Endothelial cell of hepatic sinusoid (primary cell): ENCODE measurements at regions not wholly inside any gene's neighbourhood (a gene's known extent, or its start where the extent isn't known, plus 50 kb on each side); places are given as distances from the start of the nearest gene placed in this dataset.
"Not testable (repeated sequence)": the region's sequence is repeated elsewhere in the genome, so short reads cannot be mapped to it uniquely, and the experiment has no call there.

Source experiments
- in situ Hi-C: cut with HindIII; loops from 2 replicates; pipeline ENCODE4 v1.10.0; 2017; ENCODE audit warnings: low sequenced_read_pairs

DNA sequence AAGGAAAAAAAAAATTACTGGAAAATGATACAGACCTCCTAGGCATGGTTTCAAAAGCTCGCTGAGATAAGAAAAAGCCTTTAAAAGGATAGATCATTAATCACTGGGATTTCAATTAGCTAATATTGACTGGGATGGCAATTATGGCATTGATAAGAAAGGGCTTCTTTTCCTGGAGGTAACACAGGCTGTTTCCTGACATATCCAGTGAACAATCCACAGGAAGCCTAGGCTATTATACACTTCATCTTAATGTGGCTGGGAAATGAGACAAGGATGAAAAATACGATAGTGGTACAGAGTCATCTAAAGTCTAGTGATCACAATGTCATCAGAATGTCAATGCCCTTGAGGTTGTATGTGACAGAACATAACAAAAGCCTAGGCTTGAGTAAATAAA, 1579.3 kb downstream of the C4orf33 start:
- in situ Hi-C loops: no loop called here

DNA sequence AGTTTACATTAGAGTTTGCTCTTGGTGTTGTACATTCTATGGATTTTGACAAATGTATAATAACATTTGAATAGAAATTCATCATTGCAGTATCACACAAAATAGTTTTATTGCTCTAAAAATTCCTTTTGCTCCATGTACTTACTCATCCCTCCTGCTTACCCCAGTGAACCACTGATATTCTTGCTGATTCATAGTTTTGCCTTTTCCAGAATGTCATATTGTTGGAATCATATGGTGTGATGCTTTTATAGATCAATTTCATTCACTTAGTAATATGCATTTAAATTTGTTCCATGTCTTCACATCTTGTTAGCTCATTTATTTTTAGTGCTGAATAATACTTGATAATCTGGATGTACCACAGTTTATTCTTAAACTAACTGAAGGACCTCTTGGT, 1593.2 kb downstream of the C4orf33 start:
- in situ Hi-C loops: no loop called here

DNA sequence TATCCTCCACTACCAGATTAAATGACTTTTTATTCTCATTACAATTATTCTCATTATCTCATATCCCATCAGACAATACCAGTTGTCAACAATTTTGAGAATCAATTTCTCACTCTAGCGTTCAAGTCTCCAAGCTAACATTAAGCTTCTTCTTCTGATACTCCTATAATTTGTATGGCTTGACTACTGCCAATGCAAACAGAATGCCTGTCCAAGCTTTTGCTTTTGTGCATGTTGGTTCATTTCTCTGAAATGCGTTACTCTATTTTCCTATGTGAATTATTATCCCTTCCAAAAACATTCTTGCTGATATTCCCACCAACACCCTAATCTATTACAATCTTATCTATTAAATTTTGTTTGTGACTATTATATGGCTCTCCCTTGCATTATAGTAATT, 1602.3 kb downstream of the C4orf33 start:
- in situ Hi-C loops: no loop called here

DNA sequence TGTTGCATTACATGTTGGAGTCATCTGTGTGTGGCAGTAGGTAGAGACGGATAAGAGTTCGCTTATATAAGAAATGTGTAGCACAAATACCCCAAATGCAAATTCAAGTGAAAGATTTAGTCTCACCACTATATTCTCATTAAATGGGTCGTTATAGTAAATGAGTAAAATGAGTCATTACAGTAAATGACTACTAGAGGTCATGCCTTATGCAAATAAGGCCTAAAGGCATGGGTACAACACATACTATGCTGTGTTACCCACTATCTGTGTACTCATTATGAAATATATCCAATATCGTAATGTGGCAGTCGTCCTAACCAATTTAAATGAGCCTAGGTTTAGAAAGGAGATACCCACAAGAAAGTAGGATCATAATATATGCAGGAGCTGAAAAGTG, 1603.1 kb downstream of the C4orf33 start:
- in situ Hi-C loops: no loop called here

DNA sequence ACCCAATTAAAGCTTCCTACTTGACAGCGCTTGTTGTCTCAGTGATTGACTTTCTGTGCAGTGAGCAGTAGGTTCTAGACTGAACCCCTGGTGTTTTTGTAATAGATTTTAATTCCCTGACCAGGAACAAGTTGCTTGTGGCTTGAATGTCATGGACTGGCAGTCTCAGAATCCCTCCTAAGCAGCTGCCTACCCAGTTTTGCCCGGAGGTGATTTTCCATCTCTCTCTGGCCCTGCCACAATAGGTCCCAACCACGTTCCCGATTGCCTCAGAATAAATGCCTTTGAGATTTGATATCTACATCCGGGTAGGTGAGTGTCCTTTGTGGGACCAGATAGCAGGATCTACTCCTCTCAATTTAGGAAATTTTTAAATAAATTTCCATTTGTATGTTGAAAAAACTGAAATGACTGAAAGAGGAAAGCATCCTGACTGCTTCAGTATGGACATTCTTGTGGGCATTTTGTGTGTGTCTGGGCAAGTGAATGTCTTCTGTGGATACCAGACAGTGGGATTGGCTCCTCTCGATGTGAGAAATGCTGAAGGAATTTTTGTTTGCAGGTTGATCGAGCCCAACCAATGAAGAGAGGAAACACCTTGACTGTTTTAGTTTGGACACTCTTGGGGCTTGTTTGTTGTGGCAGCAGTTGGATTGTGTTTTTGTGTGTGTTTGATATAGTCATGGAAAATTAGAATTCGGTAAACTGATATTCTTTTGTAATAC, 1607.4 kb downstream of the C4orf33 start:
- in situ Hi-C loops: no loop called here

DNA sequence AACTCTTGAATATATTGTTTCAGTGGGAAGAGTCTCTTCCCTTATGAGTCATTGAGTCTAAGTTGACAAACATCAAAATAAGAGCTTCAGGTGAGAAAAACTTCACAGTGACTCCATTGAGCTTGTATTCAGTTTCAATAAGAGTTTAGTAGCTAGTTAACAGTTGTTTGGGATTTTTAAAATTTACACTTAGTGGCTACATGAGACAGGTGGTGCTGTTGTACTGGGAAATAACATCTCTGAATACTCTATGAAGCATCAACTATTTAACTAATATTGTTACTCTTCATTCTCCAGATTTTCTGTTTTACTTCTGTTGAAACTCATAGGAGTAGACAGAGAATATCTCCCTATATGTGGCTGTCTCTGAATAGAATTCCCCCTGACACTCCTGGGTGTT, 1609.1 kb downstream of the C4orf33 start:
- in situ Hi-C loops: no loop called here

DNA sequence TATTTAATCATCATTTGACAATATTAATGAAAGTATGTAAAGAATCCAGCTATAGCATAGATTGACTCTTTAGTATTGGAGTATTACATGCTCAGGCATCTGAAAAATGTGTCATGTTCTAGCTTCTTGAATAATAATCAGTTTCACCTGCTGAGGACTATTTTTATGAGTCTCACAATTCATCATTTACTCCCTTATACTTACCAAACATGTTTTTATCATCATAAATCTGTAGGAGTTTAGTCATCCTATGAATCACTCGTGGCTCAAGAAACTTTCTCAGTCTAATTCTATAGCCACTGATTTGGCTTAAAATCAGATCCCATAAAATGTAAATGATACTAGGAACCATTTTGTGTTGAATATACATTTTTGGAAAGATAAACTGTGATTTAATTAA, 1616.1 kb downstream of the C4orf33 start:
- in situ Hi-C loops: no loop called here

DNA sequence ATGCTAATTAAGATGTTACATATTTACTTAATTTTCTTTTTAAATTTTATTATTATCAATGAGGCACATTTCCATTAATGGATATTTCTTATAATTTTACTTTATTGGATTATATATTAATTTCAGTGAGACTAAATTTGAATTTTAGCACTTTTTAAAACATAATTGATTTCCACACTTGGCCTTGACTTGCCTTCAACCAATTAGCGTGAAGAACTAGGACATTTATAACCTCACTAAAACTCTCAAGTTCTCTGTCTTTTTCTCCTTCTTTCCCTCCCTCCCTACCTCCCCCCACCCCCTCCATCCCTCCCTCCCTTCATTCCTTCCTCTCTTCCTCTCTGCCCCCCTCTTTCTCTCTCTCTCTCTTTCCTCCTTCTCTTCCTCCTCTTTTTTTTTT, 1618.1 kb downstream of the C4orf33 start:
- in situ Hi-C loops: no loop called here

DNA sequence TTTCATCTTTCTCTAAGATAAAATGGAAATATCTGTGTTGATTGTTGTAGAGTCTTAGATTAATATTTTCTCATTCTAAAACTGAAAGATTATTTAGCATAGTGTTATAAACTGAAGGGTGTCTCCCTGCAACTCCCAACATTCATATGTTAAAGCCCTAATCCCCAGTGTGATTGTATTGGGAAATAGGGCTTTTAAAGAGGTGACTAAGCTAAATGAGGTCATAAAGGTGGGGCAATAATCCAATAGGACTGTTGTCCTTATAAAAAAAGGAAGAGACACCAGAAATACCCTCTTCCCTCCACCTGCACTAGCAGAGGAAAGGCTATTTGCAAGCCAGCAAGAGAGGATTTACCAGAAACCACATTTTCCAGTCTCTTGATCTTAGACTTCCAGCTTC, 1626.4 kb downstream of the C4orf33 start:
- in situ Hi-C loops: no loop called here

DNA sequence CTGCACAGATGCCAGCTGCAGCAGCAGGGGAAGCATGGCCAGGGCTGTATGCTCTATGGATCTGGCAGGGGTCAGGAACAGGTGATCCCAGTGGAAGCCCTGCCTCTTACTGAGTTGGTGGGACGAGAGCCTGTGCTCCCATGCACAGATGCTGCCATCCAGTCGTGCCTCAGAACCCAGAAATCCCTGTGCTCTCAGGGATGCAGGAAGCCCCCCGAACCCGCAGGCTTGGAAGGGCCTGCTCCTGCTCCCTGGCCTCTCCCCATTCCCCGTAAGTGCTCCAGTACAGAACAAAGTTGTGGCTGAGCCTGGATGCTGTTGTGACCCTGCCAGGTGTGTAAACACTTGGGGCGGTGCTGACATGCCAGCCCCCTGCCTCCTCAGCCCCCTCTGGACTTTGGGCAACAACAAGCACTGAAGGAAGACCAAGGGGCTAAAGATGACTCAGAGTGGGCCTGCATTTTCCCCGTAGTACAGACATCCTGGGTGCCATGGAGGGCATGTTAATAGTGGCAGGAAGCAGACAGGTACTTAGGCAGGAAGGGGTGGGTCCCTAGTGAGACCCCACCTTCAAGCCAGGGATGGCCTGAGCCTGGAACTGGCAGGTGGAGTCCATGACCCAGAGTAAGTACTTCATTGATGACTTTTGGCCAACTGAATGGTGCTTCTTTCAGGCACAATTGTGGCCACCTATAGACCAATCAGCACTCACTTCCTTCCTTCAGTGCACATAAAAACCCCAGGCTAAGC, 1640.7 kb downstream of the C4orf33 start:
- in situ Hi-C loops: no loop called here

DNA sequence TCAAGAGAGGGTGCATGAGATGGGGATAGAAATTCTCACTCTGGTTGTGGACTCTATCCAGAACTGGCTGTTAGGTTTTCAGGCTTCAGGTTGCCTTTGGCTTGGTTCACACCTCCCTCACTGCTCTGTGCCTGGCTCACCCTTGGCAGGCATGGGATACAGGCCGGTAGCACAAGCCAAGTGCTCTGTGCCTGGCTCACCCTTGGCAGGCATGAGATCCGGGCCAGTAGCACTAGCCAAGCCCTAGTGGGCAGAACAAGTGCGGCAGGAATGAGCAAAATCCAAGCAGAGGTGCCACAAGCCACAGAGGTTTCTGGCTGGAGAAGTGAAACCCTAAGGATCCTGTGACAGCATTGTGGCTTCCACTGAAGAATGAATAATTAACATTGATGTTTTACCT, 1642.3 kb downstream of the C4orf33 start:
- in situ Hi-C loops: no loop called here

DNA sequence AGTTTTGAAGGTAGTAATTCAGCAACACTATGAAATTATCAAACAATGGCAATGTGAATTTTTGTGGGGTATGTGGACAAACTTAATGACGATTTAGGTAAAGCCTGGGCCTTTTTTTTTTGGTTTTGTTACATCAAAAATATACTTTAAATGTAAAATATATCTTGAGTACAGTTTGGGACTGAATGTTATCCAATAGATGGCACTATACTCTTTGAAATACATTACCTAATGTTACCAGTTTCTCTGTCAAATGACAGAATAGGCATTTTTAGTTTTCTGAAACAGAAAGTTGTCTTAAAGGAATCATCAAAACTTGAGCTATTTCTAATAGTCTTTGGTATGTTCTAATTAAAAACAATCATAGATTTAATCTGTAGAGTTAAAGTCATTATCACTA, 1651.9 kb downstream of the C4orf33 start:
- in situ Hi-C loops: no loop called here

DNA sequence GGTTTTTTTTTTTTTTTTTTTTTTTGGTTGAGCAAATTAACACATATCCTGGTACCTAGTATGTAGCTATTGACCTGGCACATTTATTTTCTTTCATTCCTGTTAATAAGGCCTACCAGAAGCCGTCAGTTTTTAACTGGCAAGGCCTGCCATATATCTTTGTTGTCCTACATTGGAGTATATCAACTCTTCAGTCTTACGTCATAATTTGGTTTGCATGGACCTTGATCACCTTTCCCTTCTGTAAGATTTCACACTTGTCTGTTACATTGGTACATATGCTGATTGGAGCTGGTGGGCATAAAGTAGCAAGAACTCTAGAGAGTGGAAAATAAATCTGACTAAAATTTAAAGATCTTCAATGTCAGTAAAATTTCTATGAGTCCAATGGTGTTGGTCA, 1658.0 kb downstream of the C4orf33 start:
- in situ Hi-C loops: no loop called here

DNA sequence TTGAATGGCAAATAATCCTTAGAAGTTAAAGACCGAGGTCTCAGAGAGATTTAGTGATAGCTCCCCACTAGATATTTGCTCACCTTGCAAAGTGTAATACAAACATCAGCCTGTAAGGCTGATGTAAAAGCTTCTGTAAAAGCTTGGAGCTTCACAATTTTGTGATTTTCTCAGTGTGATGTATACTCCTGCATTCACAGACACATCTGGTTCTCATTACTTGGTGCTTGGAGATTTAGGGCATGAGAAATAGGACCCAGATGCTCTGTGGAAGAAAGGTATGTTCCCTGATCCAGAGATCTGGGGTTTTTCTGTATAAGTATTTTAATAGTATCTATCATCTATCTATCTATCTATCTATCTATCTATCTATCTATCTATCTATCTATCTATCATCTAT, 1664.3 kb downstream of the C4orf33 start:
- in situ Hi-C loops: no loop called here

DNA sequence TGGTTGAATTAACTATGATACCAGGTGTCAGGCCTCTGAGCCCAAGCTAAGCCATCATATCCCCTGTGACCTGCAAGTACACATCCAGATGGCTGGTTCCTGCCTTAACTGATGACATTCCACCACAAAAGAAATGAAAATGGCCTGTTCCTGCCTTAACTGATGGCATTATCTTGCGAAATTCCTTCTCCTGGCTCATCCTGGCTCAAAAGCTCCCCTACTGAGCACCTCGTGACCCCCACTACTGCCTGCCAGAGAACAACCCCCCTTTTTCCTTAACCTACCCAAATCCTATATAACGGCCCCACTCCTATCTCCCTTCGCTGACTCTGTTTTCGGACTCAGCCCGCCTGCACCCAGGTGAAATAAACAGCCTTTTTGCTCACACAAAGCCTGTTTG, 1671.4 kb downstream of the C4orf33 start:
- in situ Hi-C loops: not testable (repeated sequence)

DNA sequence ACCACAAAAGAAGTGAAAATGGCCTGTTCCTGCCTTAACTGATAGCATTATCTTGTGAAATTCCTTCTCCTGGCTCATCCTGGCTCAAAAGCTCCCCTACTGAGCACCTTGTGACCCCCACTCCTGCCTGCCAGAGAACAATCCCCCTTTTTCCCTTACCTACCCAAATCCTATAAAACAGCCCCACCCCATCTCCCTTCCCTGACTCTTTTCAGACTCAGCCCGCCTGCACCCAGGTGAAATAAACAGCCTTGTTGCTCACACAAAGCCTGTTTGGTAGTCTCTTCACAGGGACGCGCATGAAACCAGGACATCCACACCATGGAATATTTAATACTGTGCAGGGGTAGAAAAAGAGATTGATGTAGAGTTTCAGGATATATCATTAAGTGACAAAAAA, 1677.0 kb downstream of the C4orf33 start:
- in situ Hi-C loops: not testable (repeated sequence)

DNA sequence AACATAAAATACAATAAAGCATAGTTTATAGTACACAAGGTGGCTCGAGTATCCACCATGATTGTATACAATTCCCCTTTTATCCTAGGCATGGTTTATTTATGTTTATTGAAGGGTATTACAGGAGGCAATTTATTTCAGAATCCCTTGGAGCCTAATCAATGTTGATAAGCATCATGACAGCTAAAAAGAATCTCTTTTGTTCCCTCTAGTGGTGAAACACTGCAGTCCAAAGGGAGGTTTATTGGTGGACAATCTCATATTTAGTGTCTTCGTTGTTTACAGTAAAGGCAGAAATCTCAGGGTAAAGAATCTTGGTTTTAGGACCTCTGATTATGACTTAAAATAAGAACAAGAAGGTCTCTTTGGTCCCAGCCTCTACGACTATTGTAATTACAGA, 1712.5 kb downstream of the C4orf33 start:
- in situ Hi-C loops: no loop called here

DNA sequence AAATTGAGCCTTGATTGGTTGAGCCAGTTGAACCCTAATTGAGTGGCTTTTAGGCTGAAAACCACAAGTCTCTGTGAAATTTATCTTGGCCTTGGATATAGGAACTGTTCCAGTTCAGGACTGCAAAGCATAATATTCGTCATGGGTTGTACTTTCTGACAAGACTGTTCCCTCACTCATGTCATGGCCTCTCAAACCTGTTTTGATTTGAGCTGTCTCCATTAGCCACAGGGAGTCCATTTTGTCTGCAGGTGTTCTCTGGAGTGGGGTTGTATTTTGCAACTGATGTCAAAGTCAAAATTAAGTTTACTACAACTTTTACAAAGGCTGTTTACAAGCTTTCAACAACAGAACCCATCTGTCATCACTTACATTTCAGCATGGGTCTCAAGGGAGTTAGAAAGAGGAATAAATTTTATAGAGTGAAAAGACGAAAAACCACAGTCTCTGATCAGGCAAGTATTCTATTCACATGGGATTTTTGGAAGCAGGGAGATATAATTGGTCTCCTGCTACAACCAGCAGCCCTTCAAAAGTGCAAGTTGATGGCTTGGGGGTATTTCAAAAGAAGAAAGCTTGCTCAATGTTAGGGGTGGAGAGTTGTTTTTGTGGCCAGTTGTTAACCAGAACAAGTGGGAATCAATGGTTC, 1716.3 kb downstream of the C4orf33 start:
- in situ Hi-C loops: no loop called here

DNA sequence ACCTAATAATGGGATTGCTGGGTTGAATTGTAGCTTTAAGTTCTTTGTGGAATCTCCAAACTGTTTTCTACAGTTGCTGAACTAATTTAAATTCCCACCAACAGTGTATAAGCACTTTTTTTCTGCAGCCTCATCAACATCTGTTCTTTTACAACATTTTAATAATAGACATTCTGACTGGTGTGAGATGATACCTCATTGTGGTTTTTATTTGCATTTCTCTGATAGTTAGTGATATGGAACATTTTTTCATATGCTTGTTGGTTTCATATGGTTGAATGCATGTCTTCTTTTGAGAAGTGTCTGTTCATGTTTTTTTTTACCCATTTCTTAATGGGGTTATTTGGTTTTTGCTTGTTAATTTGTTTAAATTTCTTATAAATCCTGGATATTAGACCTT, 1718.9 kb downstream of the C4orf33 start:
- in situ Hi-C loops: no loop called here

DNA sequence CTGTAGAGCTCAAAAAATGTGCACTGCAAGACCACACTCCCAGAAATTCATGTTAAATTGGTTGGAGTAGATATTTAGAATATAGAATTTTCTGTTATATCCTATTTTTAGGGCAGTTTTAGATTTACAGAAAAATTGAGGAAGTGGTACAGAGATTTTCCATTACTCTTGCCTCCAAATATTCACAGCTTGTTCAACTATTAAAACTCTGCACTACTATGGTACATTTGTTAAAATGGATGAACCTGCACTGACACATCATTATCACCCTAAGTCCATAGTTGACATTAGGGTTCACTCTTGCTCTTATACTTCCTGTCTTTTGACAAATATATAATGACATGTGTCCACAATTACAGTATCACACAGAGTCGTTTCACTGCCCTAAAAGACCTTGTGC, 1724.5 kb downstream of the C4orf33 start:
- in situ Hi-C loops: no loop called here

DNA sequence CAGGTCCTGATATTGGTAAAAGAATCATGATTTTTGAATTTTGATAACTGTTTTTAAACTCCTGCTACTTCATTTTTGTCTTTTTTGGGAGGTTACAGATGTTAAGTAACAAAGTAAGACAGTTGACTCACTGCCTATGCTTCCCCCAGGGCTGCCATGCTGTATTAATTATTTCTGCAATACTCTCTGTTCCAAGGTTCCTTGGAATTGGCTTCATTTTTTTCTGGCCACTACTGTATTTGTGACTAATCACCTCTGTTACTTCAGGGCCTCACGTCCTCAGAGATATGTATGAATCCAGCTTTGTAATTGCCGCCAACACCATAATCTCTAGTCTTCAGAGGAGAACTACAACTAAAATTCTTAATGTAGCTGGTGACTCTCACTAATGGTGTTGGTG, 1729.3 kb downstream of the C4orf33 start:
- in situ Hi-C loops: no loop called here

DNA sequence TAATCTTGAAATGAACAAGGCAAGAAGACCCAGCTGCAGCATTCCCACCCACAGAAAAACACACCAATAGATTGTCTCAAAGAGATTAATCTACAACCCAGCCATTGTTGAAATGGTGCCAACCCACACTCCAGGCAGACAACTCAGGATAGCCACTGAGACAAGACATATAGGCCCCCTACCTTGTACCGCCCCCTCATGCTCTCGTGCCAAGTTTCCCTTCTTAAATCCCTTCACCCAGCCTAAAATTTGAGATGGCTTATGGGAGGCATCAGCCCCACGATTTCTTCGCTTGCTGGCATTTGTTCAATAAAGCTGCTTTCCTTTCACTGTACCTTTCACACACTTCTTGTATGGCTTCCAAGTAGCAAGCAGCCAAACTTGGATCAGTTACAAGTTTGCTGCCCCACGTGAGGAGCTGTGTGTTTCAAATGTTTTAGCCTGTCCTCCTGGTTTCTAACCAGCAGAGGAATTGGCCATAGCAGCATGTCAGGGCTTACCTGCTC, 1754.1 kb downstream of the C4orf33 start:
- in situ Hi-C loops: no loop called here
